H54 (cell line): ENCODE measurements at regions not wholly inside any gene's neighbourhood (a gene's known extent, or its start where the extent isn't known, plus 50 kb on each side); places are given as distances from the start of the nearest gene placed in this dataset.

ENCODE experiments used
- DNase-seq: peaks from one replicate; pipeline ENCODE4 v3.0.0; 2011; ENCODE audit warnings: low spot score, mixed read lengths; ENCODE audit not compliant: insufficient read length
- FAIRE-seq: peaks from 3 replicates; lab custom pipeline; 2011; peaks lifted over from hg19 to GRCh38; lab: Jason Lieb, UNC
- POLR2A ChIP-seq: IDR thresholded peaks from 2 replicates; pipeline ENCODE4 v1.6.1; 2011; ENCODE audit warnings: low read depth, mild to moderate bottlenecking, low read length

- TF ChIP-seq POLR2A, result no peak
- DNase-seq (no peak), FAIRE-seq (no peak)
Observed at GRCh38 chr5:124871303-124871702, 124.9 kb upstream of the ZNF608 start.

GRCh38 chr5:124872086-124872485 is 125.6 kb upstream of the ZNF608 start:
- no peak for DNase-seq
- no peak for TF ChIP-seq POLR2A
- no peak for FAIRE-seq

GRCh38 chr5:124872615-124873014 is 126.2 kb upstream of the ZNF608 start:
- no peak for TF ChIP-seq POLR2A
- FAIRE-seq (no peak), DNase-seq (no peak)

GRCh38 chr5:124873188-124873587 is 126.7 kb upstream of the ZNF608 start:
- TF ChIP-seq POLR2A, result no peak
- FAIRE-seq (no peak), DNase-seq (no peak)

- no peak for TF ChIP-seq POLR2A
- DNase-seq (no peak), FAIRE-seq (no peak)
Observed at GRCh38 chr5:124873713-124874112, 127.3 kb upstream of the ZNF608 start.

- no peak for FAIRE-seq
- no peak for TF ChIP-seq POLR2A
- no peak for DNase-seq
Observed at GRCh38 chr5:124876566-124876965, 130.1 kb upstream of the ZNF608 start.

GRCh38 chr5:124876983-124877382 is 130.5 kb upstream of the ZNF608 start:
- FAIRE-seq (no peak), DNase-seq (no peak)
- no peak for TF ChIP-seq POLR2A

- no peak for TF ChIP-seq POLR2A
- no peak for DNase-seq
Observed at GRCh38 chr5:124877501-124878146, 131.2 kb upstream of the ZNF608 start.

GRCh38 chr5:124878583-124879342 is 132.3 kb upstream of the ZNF608 start:
- DNase-seq, result no peak
- no peak for FAIRE-seq
- no peak for TF ChIP-seq POLR2A

More at GRCh38 chr5:124877501-124878146, 131.2 kb upstream of the ZNF608 start:
- no peak for FAIRE-seq

- DNase-seq, result no peak
- no peak for FAIRE-seq
- no peak for TF ChIP-seq POLR2A
Observed at GRCh38 chr5:124880903-124881697, 134.7 kb upstream of the ZNF608 start.

- DNase-seq (no peak), FAIRE-seq (no peak)
- TF ChIP-seq POLR2A, result no peak
Observed at GRCh38 chr5:124883681-124884080, 137.2 kb upstream of the ZNF608 start.

- FAIRE-seq (no peak), DNase-seq (no peak)
- no peak for TF ChIP-seq POLR2A
Observed at GRCh38 chr5:124884114-124884513, 137.7 kb upstream of the ZNF608 start.

- no peak for DNase-seq
- FAIRE-seq, result no peak
- TF ChIP-seq POLR2A, result no peak
Observed at GRCh38 chr5:124885490-124885889, 139.1 kb upstream of the ZNF608 start.

- DNase-seq, result no peak
- no peak for FAIRE-seq
- TF ChIP-seq POLR2A, result no peak
Observed at GRCh38 chr5:124887223-124887622, 140.8 kb upstream of the ZNF608 start.
